ENCODE measurements at regions not wholly inside any gene's neighbourhood (a gene's known extent, or its start where the extent isn't known, plus 50 kb on each side); places are given as distances from the start of the nearest gene placed in this dataset.
"Not testable (repeated sequence)": the region's sequence is repeated elsewhere in the genome, so short reads cannot be mapped to it uniquely, and the experiment has no call there.

DNA sequence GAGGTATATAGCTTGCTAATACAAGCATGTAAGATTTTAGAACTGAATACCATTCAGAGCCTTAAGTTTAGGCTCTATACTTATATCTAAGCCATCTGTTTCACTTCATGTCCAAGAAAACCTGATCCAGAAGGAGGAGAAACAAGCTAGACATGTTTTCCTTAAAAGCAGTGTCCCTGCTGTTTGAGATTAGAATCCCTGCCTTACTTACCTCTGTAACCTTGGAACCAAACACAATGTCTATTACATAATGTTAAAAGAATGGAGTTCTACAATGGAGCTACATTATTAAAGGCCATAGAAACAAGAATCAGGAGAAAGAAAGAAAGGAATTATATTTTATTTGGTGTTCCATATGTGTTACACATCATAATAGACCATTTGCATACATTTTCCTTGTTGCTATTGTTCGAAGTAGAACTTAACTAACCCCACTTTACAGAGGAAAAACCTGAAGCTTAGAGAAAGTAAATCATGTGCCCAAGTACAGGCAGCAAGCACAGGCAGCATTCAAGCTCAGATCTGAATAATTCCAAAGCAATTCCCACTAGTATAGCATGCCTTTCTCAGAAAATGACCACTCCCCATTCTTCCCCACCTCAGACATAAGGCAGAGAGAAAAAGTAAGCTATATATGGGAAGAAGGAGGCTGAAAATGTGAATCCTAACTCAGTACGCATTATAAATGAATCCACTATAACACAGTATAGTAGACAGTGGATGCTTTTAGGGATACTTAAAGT is 380.1 kb upstream of the SPAG17 start:
- no peak for DNase-seq

DNA sequence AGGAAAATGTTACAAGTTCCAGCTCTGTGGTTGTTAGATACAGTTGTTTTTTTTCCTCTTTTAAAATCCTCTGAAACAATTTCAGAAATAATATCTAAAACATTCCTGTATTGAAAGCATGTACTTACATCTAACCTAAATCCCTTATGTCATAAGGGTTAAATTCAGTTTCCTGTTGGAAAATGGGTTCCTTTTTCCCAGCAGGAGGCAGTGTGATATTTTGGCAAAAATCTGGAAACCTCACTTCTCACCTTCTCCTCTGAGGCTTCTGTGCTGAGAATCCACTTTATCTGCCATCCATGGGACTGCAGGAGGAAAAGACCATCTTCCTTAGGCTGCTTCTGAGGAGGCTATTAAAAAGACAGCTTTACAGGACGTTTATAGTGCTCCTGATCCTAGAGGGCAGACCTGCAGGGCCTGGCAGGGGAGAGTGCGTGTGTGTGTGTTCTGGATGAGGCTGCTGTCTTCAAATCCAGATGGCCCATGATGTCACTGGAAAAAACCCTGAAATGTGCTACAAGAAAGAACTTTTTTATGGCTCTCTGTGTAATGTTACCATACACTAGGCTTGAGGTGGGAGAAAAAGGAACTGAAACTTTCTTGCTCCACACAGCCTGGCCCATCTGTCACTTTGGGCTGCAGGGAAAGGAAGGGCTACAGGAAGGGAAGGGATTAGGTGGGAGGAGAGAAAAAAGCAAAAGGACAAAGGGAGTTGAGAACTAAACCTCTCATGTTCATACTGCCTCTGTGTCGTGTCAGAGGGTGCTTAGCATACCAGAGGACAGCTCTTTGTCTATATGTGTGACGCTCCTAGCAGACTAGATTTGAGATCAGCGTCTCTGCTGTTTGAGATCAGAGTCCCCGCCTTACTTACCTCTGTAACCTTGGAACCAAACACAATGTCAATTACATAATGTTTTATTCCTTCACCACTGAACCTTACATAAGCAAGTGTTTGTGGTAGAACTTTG is 379.2 kb upstream of the SPAG17 start:
- no peak for DNase-seq

DNA sequence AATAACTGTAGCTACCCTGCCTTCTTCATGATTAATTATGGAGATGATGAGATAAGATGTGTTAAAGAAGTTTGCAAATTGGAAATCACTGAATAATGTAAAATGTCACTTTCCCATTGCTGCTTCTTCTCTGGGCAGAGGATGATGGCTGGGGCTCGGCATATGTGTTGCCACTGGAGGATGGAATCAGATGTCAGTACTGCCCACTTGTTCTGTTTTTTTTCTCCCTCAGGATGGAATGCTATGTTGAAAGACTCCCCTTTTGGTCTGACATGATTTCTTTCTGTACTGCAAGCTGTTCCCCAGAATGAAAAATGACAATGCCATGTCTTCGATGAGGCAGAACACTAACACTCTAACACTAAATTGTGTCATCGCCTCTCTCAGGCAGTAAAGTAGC is 373.9 kb upstream of the SPAG17 start:
- DNase-seq = no peak

DNA sequence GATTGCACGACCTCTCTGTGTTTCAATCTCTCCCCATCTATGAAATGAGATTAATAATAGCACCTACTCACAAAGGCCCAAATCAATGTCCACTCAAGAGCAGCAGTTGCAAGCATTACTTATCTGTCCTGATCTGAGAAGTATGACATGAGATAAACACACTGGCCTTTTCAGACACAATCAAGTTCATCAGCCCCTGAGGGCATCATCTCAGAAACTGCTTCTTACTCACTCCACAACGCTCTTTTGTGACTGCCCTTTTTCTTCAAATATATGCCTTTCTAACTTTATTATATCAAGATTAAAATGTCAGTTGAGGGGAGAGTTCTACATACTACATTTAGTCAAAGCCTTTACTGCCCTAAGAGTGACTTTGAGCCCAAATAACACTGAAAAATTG is 371.9 kb upstream of the SPAG17 start:
- DNase-seq = no peak

DNA sequence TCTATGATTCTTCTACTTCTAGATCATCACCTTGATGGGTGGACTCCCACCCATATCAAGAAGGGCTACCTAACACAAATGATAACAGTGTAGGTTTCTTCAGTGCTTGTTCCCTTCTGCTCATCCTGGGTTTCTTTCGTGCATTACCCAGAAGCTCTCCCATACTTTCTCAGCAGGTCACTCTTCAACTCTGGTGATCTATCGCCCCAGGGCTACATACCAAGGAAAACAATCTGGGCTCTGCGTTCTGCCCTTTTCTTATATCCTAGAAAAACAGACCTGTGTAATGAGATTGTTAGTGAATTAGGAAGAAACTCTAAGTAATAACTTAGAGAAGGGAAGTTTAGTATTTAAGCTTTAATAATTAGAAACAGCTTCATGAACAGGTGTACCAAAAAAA is 370.6 kb upstream of the SPAG17 start:
- no peak for DNase-seq

DNA sequence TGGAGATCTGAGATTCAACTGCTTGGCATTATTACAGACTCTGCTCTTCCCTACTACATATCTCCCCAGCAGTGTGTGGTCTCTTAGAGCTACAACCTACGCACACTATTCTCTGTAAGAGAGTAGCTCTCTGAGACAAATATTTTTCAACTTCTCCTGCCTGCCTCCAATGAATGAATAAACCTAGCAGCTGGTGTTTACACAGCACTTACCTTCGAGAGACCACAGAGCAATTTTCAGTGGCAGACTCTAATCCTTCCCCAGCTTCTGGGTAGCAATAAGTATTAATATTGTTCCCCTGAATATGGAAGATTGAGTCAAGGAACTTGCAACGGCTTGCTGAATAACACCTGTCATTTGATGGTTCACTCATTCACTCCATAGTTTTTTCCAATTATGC is 350.9 kb upstream of the SPAG17 start:
- no peak for DNase-seq

DNA sequence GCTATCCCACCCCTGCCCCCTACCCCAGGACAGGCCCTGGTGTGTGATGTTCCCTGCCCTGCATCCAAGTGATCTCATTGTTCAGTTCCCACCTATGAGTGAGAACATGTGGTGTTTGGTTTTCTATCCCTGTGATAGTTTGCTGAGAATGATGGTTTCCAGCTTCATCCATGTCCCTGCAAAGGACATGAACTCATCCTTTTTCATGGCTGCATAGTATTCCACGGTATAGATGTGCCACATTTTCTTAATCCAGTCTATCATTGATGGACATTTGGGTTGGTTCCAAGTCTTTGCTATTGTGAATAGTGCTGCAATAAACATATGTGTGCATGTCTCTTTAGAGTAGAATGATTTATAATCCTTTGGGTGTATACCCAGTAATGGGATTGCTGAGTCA is 326.9 kb upstream of the SPAG17 start:
- not testable (repeated sequence) for DNase-seq

DNA sequence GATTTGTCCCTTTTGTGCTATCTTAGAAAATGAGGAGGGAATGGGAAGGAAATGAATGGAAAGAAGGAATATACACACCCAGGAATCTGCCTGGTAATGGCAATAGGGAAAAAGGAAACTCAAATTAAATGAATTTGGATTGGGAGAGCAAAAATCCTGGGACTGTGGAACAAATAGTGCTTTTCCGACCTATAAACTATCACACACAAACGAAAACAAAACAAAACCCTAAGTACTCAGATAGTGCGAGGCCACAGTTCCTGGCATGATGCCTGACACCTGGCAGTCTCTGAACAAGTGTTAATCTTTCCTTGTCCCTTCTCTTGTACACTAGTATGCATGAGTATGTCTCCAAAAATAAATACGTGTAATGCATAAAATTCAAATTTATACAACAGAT is 319.8 kb upstream of the SPAG17 start:
- DNase-seq = no peak

DNA sequence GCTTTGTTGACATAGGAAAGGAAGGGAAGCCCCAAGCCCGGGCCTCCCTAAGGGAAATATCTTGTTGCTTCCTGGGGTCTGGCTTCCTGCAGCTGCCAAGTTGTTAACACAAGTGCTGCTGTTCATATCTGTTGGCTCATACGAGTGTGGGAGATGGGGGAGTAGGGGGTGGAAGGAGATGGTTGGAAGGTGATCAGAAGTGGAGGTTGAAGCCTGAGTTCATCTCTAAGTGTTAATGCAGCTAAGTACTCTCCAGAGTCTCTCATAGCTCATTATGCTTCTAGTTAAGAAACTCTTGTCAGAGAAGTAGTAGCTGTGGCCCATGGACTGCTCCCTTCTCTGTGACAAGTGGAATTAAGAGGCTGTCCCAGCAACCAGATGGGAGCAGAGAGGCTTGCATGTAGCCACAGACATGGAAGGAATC is 319.2 kb upstream of the SPAG17 start:
- DNase-seq = no peak

DNA sequence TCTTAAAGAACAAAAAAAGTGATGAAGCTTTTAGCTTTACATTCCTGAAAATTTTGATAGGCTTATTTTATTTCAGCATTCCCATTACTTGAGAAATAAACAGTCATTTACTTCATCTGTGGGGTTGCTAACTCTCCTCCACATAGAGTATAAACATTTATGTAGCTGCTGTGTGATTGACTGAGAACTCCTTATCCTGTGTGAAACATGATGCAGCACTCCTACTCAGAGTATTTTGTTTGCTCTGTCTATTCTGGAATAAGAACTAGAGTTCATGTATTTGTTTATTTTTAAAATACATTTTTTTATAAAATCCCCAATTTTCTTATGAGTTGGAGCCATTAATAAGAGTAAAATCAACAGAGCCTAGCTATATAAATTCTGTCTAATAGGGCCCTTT is 318.7 kb upstream of the SPAG17 start:
- no peak for DNase-seq

DNA sequence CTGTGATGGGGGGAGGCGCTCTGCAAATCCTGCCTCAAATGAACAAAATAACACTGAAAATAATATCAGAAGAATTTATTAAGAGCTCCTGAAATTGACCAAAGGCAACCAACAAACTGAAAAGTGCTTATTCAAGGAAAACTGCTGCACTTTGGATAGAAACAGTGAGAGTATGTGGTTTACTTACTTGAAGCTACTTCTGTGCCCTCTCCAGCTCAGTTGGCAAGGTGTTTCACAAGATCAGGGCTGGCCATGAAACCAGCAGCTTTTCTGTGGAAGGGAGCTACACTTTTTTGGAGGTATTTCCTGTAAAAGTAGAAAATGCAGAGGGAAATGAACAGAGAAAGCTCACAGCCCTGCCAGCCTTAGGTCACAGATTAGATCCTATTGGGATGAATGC is 310.0 kb upstream of the SPAG17 start:
- no peak for DNase-seq

DNA sequence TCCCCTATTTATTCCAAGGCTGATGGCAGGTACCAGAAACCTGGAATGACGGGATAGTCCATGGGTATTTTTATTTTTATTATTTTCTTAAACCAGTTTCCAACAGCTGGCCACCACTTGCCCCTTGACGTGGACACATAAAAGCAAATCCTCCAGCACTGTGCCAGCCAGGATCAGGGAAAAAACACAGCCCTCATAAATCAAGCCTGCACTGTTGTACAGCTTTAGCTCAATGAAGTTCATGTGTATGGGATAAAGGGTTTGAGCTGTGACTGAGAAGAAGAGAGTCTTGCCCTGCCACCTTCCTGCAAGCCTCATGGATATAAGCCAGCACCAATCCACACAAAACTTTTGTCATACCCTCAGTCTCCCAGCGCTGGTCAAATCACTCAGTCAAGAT is 303.8 kb upstream of the SPAG17 start:
- DNase-seq = no peak

DNA sequence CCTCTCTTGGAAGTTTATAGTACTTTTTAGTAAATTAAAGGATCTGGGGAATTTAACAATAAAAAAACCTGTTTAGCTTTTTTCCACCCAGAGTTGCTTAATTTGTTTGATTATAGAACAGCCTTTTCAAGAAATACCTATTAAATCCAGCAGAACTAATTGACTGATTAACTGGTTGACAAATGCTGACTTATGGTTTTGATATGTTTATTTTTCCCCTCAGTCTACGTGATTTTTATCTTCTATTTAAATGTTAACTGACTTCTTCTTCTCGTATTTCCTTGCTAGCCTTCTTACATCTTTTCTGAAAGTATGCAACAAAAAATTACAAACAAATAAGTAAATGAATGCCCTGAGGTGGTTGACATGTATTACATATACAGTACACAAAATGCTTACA is 302.9 kb upstream of the SPAG17 start:
- DNase-seq = no peak

DNA sequence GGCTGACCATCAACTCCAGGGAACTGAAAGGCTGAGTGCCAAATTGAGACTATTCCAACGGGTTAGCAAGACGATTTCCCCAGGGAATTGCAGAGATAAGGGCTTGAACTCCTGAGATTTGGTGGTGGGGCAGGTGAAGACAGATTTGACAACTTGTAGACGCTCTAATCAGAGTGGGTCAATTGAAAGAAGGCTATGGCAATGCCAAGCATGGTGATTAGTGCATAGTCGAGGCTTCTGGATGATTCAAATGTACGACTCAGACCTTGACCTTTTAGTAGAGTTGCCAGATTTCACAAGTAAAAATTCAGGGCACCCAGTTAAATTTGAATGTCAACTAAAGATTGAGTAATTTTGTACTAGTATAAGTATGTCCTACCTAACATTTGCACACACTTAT is 302.1 kb upstream of the SPAG17 start:
- no peak for DNase-seq

DNA sequence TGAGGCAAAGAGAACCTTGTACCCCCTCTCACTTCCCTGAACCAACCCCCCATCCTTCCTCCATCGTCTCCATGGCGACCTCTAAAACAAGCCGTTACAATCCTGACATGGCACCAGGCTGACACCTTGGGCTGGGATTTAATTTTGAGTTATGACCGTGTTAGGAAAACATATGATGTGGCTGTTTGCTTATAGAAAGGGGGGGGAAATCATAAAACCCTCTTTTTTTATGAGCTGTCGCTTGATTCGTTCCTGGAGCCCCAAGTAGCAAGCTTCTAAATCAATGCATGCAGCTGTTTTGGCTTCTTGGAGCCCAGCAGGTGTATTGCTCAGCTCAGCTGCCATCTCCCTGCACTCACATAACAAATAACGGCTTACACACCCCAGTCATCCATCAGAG is 301.2 kb upstream of the SPAG17 start:
- no peak for DNase-seq

DNA sequence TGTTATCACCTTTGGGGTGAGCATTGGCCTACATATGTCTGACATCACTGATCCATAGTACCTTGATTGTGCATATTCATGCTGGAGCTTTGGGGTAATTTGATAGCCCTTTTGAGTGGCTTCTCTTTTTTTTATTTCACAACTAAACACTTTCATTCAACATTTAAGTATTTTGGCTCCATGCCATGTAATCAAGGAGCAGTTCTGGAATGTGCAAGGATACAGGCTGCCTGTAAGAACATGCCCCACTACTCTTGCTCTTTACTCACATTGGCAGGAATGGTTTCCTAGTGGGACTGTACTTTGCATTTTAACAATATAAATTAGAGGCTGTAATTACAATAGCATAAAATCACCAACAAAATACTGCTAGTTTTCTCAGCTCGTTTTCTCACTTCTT is 300.7 kb upstream of the SPAG17 start:
- no peak for DNase-seq

DNA sequence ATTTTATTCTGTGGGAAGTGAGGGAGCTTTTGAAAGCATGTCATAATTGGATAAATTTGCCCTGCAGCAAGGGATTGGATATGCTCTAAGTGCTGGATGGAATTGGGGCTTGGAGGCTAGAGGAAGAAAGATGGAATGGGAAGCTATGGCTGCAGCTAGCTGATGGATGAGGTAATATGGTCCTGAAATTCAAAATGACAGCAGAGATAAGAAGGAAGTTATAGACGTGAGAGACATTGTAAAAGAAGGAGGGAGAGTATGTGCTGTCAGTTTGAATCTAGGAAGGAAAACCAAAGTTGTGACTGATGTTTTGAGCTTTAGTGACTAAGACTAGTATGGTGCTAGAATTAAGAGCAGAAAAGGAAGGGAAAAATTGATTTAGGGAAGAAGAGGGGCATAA is 299.9 kb upstream of the SPAG17 start:
- no peak for DNase-seq

DNA sequence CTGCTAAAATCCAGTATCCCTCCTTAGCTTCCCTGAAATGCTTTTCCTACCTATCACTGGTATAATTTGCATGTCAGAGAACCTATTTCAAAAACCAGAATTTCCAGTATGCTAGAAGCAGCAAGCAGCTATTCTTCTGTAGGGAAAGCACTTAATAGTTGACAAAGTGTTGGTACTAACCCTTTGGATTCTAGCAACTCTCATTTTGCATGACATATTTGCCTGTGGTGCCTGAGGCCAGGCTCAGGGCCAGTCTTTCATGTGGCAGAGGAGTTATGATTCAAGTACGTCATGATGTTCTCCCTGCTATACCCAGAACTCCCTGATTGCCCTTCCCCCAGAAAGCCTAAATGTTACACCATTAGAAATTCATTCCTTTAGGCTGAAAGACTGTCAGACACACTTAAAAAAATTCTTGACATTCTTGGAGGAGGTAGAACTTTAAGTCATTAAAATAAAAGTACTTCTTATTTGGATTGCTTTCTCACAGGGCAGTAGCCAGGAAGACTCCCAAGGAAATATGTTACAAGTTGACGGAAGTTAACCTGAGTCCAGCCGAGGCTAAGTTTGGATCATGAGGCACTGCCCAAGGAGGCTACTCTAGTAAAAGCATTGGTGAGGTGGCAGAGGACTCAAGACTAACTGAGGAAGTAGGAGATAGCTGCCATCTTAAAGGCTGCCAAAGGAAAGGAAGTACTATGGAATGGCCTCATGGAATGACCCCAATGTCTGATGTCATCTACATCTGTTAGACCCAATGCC is 298.4 kb upstream of the SPAG17 start:
- no peak for DNase-seq

DNA sequence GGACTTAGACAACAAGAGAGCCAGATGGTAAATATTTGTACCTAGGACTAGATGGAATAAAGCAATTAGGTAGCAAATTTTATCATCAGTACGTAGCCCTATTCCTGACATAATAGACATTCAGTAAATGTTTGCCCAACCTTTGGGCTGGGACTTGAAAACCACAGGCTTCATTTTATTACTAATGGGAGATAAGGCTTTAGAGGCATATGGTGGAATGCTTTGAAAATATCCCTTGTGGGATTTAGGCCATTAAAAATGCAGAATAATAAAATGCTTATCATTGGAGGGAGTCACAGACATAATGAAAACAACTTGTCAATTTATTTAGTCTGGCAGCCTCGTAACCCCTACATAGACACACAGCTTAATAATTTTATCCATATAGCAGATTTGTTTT is 296.1 kb upstream of the SPAG17 start:
- no peak for DNase-seq

DNA sequence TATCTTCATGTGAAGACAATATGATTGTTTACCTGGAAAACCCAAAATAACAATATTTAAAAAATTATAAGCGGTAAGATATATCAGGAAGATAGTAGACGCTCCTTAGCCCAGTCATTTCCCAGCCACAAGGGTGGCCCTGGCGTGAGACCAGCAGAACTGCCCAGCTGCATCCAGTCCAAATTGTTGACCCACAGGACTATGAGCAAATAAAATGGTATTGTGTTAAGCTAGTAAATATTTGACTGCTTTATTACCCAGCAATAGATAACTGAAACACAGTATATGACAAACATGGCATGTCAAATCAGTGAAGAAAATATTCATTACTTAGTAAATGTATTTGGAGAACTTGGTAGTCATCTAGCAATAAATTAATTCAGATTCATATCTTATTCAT is 294.3 kb upstream of the SPAG17 start:
- DNase-seq = no peak

DNA sequence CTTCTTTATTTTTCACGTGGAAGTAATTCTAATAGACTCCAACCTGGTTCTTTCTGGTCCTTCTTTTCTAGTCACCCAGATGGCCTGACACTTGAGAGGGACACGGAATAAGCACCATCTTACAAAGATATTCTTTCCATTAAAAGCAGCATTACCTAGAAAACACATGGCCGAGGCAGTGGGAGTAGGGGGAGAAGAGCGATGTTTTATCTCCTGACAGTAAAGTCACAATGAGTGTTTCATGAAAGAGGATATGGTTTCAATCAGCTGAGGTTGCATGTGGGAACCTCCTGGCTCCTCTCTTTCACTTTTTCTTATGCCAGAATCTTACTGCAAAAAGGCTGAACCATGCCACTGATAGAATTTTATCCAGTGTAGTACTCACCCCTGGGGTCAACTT is 288.8 kb upstream of the SPAG17 start:
- DNase-seq = no peak

DNA sequence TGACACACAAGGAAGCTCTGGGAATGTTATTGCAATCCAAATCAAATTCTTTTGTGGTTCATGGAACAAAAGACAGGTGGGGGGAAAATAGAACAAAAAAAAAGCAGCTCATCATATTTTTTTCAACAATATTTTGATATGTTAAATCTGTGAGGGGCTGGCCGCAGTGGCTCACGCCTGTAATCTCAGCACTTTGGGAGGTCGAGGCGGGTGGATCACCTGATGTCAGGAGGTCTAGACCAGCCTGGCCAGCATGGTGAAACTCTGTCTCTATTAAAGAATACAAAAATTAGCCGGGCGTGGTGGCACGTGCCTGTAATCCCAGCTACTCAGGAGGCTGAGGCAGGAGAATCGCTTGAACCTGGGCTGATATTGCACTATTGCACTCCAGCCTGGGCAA is 279.4 kb upstream of the SPAG17 start:
- DNase-seq = not testable (repeated sequence)

All from hypothalamus (tissue), 51 donors.